ENCODE measurements at regions not wholly inside any gene's neighbourhood (a gene's known extent, or its start where the extent isn't known, plus 50 kb on each side); places are given as distances from the start of the nearest gene placed in this dataset.

- no peak overlapping the region for H3K4me3 ChIP-seq
- H3K27me3 ChIP-seq = no peaks in the 10 kb centered on the region
- TF ChIP-seq EP300 (IDR thresholded peaks at IDR 0.05) (no peak), POLR2AphosphoS5 (IDR thresholded peaks at IDR 0.05) (no peak), POLR2A (IDR thresholded peaks at IDR 0.05) (no peak), CTCF (IDR thresholded peaks at IDR 0.05) (no peak)
- no peak overlapping the region for H3K27ac ChIP-seq
- H3K36me3 ChIP-seq = no peaks in the 10 kb centered on the region
- WGBS, 2 donors = 81 to 85% methylated on average over 7 of the region's 7 CpGs
- DNase-seq (no peak), ATAC-seq (ENCODE audit: low FRiP score in 2 of 2) (no peak)
- no peaks in the 10 kb centered on the region for H3K4me1 ChIP-seq
- no peaks in the 10 kb centered on the region for H3K9me3 ChIP-seq
Measured at GRCh38 chr7:134391223-134391622, 67.7 kb downstream of the AKR1B1 start.

- DNase-seq = no peak
- TF ChIP-seq EP300 (IDR thresholded peaks at IDR 0.05) = no peak
- TF ChIP-seq POLR2AphosphoS5 (IDR thresholded peaks at IDR 0.05) = no peak
- no peak for TF ChIP-seq CTCF (IDR thresholded peaks at IDR 0.05)
- no peak for ATAC-seq (ENCODE audit: low FRiP score in 2 of 2)
- 73 to 83% methylated on average over 6 of the region's 6 CpGs for WGBS, 2 donors
- H3K27ac ChIP-seq = no peak overlapping the region
- no peaks in the 10 kb centered on the region for H3K36me3 ChIP-seq
- no peaks in the 10 kb centered on the region for H3K4me1 ChIP-seq
- no peak overlapping the region for H3K4me3 ChIP-seq
- H3K27me3 ChIP-seq = no peaks in the 10 kb centered on the region
- peaks cover 0 to 4% (median 0%) of the 10 kb centered on the region in 4 donors for H3K9me3 ChIP-seq
Measured at GRCh38 chr7:134388336-134389019, 70.4 kb downstream of the AKR1B1 start.

GRCh38 chr7:134378562-134378961, 61.8 kb upstream of the SLC35B4 start:
- H3K27ac ChIP-seq = no peak overlapping the region
- DNase-seq = no peak
- no peaks in the 10 kb centered on the region for H3K9me3 ChIP-seq
- no peaks in the 10 kb centered on the region for H3K36me3 ChIP-seq
- ATAC-seq (ENCODE audit: low FRiP score in 2 of 2) = no peak
- WGBS, 2 donors = 90 to 91% methylated on average over 7 of the region's 7 CpGs
- H3K4me1 ChIP-seq = no peaks in the 10 kb centered on the region
- H3K27me3 ChIP-seq = no peaks in the 10 kb centered on the region
- H3K4me3 ChIP-seq = no peak overlapping the region
- no peak for TF ChIP-seq EP300 (IDR thresholded peaks at IDR 0.05)
- TF ChIP-seq POLR2AphosphoS5 (IDR thresholded peaks at IDR 0.05) = no peak
- TF ChIP-seq POLR2A (IDR thresholded peaks at IDR 0.05) = no peak
- TF ChIP-seq CTCF (IDR thresholded peaks at IDR 0.05) = no peak

- Histone ChIP-seq H3K4me1 (no peaks in the 10 kb centered on the region), H3K4me3 (no peak overlapping the region), H3K27me3 (no peaks in the 10 kb centered on the region), H3K36me3 (no peaks in the 10 kb centered on the region), H3K27ac (no peak overlapping the region), H3K9me3 (no peaks in the 10 kb centered on the region)
- ATAC-seq (ENCODE audit: low FRiP score in 2 of 2) (no peak), DNase-seq (no peak)
- TF ChIP-seq EP300 (IDR thresholded peaks at IDR 0.05) (no peak), POLR2AphosphoS5 (IDR thresholded peaks at IDR 0.05) (no peak), CTCF (IDR thresholded peaks at IDR 0.05) (no peak), POLR2A (IDR thresholded peaks at IDR 0.05) (no peak)
Measured at GRCh38 chr7:134376693-134377092, 60.0 kb upstream of the SLC35B4 start.

- no peak overlapping the region for H3K27ac ChIP-seq
- H3K9me3 ChIP-seq = no peaks in the 10 kb centered on the region
- WGBS, 2 donors = 85 to 94% methylated on average over 5 of the region's 5 CpGs
- H3K4me3 ChIP-seq = no peak overlapping the region
- no peak for TF ChIP-seq POLR2AphosphoS5 (IDR thresholded peaks at IDR 0.05)
- no peak for TF ChIP-seq EP300 (IDR thresholded peaks at IDR 0.05)
- no peak for TF ChIP-seq CTCF (IDR thresholded peaks at IDR 0.05)
- no peak for TF ChIP-seq POLR2A (IDR thresholded peaks at IDR 0.05)
- H3K27me3 ChIP-seq = no peaks in the 10 kb centered on the region
- no peak for ATAC-seq (ENCODE audit: low FRiP score in 2 of 2)
- no peaks in the 10 kb centered on the region for H3K4me1 ChIP-seq
- no peaks in the 10 kb centered on the region for H3K36me3 ChIP-seq
- DNase-seq = no peak
Measured at GRCh38 chr7:134375206-134375605, 58.5 kb upstream of the SLC35B4 start.

All from upper lobe of left lung (tissue), 6 donors.